ENCODE measurements at regions not wholly inside any gene's neighbourhood (a gene's known extent, or its start where the extent isn't known, plus 50 kb on each side); places are given as distances from the start of the nearest gene placed in this dataset.

DNA sequence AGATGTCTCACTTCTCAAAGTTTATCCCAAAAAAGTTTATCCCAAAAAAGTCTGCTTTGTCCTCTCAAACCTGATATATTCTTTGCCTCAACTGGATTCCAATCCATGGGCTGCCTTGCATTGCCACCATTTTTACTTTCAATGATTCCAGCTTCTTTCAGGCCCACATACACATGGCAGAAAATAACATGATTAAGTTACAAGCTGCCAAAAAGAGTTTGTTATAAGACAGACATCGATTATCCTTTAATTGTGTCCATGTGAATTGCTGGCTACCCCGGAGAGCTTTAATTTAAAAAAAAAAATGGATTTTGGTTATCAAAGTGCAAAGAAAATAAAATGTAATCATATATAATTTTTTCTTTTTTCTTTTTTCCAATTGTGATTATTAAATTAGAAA lies 819.6 kb upstream of the SORCS1 start:
- intact Hi-C loops (cut with micrococcal nuclease) = no loop called here
- H3K4me2 ChIP-seq (ENCODE audit: low read length) = no peak overlapping the region
- no peak overlapping the region for H3K9ac ChIP-seq (ENCODE audit: low read length)
- no peak overlapping the region for H3K27ac ChIP-seq (ENCODE audit: low read depth, low read length)
- no peaks in the 10 kb centered on the region for H3K4me1 ChIP-seq (ENCODE audit: control insufficient read depth in 1 of 2, insufficient read depth in 2 of 2, low read length in 2 of 2)
- POLR2A ChIA-PET = no interaction called here
- BruUV-seq (replicated peaks) = no TSS peak
- H3K36me3 ChIP-seq (ENCODE audit: control insufficient read depth in 1 of 2, insufficient read depth in 2 of 2, low read length in 2 of 2) = no peaks in the 10 kb centered on the region
- RAD21 ChIA-PET (ENCODE audit: low non-redundant PET in 1 of 2, low total read pairs in 2 of 2, uncharacterized antibody in 2 of 2, unreplicated experiment in 2 of 2) = no interaction called here
- ATAC-seq (no peak), DNase-seq (ENCODE audit: low read depth, low spot score) (no peak)
- no peak overlapping the region for H2AFZ ChIP-seq (ENCODE audit: low read depth, low read length, poor library complexity, severe bottlenecking)
- H3K27me3 ChIP-seq (ENCODE audit: insufficient read depth, low read length) = no peaks in the 10 kb centered on the region
- H3K79me2 ChIP-seq (ENCODE audit: insufficient read depth, low read length) = no peaks in the 10 kb centered on the region
- H4K20me1 ChIP-seq (ENCODE audit: insufficient read depth) = no peaks in the 10 kb centered on the region
- peaks cover 35 to 46% of the 10 kb centered on the region in 2 experiments for H3K9me3 ChIP-seq (ENCODE audit: control insufficient read depth in 1 of 2, insufficient read depth in 1 of 2, low read depth in 1 of 2, low read length in 2 of 2)
- H3K9me2 ChIP-seq (ENCODE audit: insufficient read depth) = no peaks in the 10 kb centered on the region
- no peak overlapping the region for H3K4me3 ChIP-seq (replicated peaks in 1 of 2; ENCODE audit: low read depth in 1 of 2, low read length in 2 of 2)
- CTCF ChIA-PET = no interaction called here
- TF ChIP-seq FOSL1 (IDR thresholded peaks at IDR 0.05; ENCODE audit: low read depth) = no peak

DNA sequence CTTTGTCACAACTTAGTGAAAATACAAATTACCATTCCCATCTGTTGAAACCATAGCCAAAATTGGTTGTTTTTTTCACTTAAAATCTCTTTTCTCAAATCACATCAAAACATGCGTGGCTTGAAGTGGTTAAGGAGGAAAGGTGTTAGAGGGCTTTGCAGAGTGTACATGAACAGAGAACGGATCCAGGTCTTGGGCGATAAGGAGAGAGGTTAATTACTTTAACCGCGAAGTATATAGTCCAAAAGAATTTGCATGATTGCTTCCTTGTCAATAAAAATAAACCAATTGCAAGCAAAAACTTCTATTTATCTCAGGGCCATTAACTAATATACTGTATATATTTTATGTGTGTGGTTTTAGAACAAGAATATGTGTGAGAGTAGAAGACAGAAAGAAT lies 813.9 kb upstream of the SORCS1 start:
- no peaks in the 10 kb centered on the region for H3K4me1 ChIP-seq (ENCODE audit: control insufficient read depth in 1 of 2, insufficient read depth in 2 of 2, low read length in 2 of 2)
- H3K9me2 ChIP-seq (ENCODE audit: insufficient read depth) = no peaks in the 10 kb centered on the region
- no peak overlapping the region for H3K4me2 ChIP-seq (ENCODE audit: low read length)
- no peak overlapping the region for H3K27ac ChIP-seq (ENCODE audit: low read depth, low read length)
- POLR2A ChIA-PET = no interaction called here
- RAD21 ChIA-PET (ENCODE audit: low non-redundant PET in 1 of 2, low total read pairs in 2 of 2, uncharacterized antibody in 2 of 2, unreplicated experiment in 2 of 2) = no interaction called here
- H3K9me3 ChIP-seq (ENCODE audit: control insufficient read depth in 1 of 2, insufficient read depth in 1 of 2, low read depth in 1 of 2, low read length in 2 of 2) = peaks cover 30 to 39% of the 10 kb centered on the region in 2 experiments; a peak in 2 of 4 replicates
- H4K20me1 ChIP-seq (ENCODE audit: insufficient read depth) = no peaks in the 10 kb centered on the region
- H3K4me3 ChIP-seq (replicated peaks in 1 of 2; ENCODE audit: low read depth in 1 of 2, low read length in 2 of 2) = no peak overlapping the region
- H3K9ac ChIP-seq (ENCODE audit: low read length) = no peak overlapping the region
- intact Hi-C loops (cut with micrococcal nuclease) = no loop called here
- CTCF ChIA-PET = no interaction called here
- H3K79me2 ChIP-seq (ENCODE audit: insufficient read depth, low read length) = no peaks in the 10 kb centered on the region
- TF ChIP-seq EGR1 (IDR thresholded peaks at IDR 0.05; ENCODE audit: low read depth) (no peak), JUND (IDR thresholded peaks at IDR 0.05) (no peak), SP1 (IDR thresholded peaks at IDR 0.05; ENCODE audit: low read depth) (no peak), EZH2phosphoT487 (IDR thresholded peaks at IDR 0.05; ENCODE audit: borderline replicate concordance) (no peak), CBX3 (IDR thresholded peaks at IDR 0.05; ENCODE audit: low read depth) (no peak), POLR2A (IDR thresholded peaks at IDR 0.05; ENCODE audit: borderline replicate concordance, extremely low read depth, insufficient read depth, insufficient read length) (no peak), FOSL1 (IDR thresholded peaks at IDR 0.05; ENCODE audit: low read depth) (no peak), SRF (IDR thresholded peaks at IDR 0.05; ENCODE audit: low read depth) (no peak), SIN3A (IDR thresholded peaks at IDR 0.05; ENCODE audit: low read depth) (no peak)
- TF ChIP-seq, protein P1, sequence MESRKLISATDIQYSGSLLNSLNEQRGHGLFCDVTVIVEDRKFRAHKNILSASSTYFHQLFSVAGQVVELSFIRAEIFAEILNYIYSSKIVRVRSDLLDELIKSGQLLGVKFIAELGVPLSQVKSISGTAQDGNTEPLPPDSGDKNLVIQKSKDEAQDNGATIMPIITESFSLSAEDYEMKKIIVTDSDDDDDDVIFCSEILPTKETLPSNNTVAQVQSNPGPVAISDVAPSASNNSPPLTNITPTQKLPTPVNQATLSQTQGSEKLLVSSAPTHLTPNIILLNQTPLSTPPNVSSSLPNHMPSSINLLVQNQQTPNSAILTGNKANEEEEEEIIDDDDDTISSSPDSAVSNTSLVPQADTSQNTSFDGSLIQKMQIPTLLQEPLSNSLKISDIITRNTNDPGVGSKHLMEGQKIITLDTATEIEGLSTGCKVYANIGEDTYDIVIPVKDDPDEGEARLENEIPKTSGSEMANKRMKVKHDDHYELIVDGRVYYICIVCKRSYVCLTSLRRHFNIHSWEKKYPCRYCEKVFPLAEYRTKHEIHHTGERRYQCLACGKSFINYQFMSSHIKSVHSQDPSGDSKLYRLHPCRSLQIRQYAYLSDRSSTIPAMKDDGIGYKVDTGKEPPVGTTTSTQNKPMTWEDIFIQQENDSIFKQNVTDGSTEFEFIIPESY (IDR thresholded peaks at IDR 0.05; ENCODE audit: extremely low read depth, insufficient replicate concordance, low read length) = no peak
- TF ChIP-seq, protein P2, sequence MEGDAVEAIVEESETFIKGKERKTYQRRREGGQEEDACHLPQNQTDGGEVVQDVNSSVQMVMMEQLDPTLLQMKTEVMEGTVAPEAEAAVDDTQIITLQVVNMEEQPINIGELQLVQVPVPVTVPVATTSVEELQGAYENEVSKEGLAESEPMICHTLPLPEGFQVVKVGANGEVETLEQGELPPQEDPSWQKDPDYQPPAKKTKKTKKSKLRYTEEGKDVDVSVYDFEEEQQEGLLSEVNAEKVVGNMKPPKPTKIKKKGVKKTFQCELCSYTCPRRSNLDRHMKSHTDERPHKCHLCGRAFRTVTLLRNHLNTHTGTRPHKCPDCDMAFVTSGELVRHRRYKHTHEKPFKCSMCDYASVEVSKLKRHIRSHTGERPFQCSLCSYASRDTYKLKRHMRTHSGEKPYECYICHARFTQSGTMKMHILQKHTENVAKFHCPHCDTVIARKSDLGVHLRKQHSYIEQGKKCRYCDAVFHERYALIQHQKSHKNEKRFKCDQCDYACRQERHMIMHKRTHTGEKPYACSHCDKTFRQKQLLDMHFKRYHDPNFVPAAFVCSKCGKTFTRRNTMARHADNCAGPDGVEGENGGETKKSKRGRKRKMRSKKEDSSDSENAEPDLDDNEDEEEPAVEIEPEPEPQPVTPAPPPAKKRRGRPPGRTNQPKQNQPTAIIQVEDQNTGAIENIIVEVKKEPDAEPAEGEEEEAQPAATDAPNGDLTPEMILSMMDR (IDR thresholded peaks at IDR 0.05 in 2 of 3, conservative IDR thresholded peaks at IDR 0.05 in 1 of 3; ENCODE audit: borderline replicate concordance in 1 of 3, insufficient read depth in 1 of 3, low read depth in 2 of 3, low read length in 2 of 3) = no peak
- TF ChIP-seq, protein P3, sequence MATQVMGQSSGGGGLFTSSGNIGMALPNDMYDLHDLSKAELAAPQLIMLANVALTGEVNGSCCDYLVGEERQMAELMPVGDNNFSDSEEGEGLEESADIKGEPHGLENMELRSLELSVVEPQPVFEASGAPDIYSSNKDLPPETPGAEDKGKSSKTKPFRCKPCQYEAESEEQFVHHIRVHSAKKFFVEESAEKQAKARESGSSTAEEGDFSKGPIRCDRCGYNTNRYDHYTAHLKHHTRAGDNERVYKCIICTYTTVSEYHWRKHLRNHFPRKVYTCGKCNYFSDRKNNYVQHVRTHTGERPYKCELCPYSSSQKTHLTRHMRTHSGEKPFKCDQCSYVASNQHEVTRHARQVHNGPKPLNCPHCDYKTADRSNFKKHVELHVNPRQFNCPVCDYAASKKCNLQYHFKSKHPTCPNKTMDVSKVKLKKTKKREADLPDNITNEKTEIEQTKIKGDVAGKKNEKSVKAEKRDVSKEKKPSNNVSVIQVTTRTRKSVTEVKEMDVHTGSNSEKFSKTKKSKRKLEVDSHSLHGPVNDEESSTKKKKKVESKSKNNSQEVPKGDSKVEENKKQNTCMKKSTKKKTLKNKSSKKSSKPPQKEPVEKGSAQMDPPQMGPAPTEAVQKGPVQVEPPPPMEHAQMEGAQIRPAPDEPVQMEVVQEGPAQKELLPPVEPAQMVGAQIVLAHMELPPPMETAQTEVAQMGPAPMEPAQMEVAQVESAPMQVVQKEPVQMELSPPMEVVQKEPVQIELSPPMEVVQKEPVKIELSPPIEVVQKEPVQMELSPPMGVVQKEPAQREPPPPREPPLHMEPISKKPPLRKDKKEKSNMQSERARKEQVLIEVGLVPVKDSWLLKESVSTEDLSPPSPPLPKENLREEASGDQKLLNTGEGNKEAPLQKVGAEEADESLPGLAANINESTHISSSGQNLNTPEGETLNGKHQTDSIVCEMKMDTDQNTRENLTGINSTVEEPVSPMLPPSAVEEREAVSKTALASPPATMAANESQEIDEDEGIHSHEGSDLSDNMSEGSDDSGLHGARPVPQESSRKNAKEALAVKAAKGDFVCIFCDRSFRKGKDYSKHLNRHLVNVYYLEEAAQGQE (IDR thresholded peaks at IDR 0.05; ENCODE audit: low read depth) = no peak
- BruUV-seq (replicated peaks) = no TSS peak
- H2AFZ ChIP-seq (ENCODE audit: low read depth, low read length, poor library complexity, severe bottlenecking) = no peak overlapping the region
- ATAC-seq (no peak), DNase-seq (ENCODE audit: low read depth, low spot score) (no peak)
- no peaks in the 10 kb centered on the region for H3K36me3 ChIP-seq (ENCODE audit: control insufficient read depth in 1 of 2, insufficient read depth in 2 of 2, low read length in 2 of 2)
- H3K27me3 ChIP-seq (ENCODE audit: insufficient read depth, low read length) = no peaks in the 10 kb centered on the region

All from HCT116 (cell line).